SU-DHL-6 (cell line): ENCODE measurements at regions not wholly inside any gene's neighbourhood (a gene's known extent, or its start where the extent isn't known, plus 50 kb on each side); places are given as distances from the start of the nearest gene placed in this dataset.

Source experiments
- CTCF ChIP-seq: fragments of 200-600 bp; sonication (generic); IDR thresholded peaks from one replicate; pipeline ENCODE4 v1.5.1; 2017; ENCODE audit warnings: antibody characterized with exemption, mild to moderate bottlenecking, low read length, moderate library complexity; ENCODE audit not compliant: insufficient read depth, poor library complexity, severe bottlenecking
- EZH2phosphoT487 ChIP-seq: fragments of 200-600 bp; sonication (generic), shearing (Covaris generic); conservative IDR thresholded peaks from 2 replicates; pipeline ENCODE4 v1.6.1; 2018; ENCODE audit warnings: mild to moderate bottlenecking, antibody characterized with exemption, low read length, moderate library complexity, mixed read lengths

DNA sequence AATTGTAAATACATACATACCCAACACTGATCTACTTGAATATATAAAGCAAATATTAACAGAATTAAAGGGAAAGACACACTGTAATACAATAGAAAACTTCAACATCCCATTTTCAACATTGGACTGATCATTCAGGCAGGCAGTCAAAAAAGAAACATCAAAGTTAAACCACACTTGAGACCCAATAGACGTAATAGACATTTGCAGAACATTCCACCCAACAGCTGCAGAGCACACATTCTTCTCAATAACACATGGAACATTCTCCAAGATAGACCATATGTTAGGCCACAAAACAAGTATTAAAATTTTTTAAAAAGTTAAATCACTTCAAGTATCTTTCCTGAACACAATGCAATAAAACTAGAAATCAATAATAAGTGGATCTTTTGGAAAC, 698.2 kb downstream of the COL12A1 start:
- TF ChIP-seq CTCF (no peak), EZH2phosphoT487 (no peak)
